ENCODE measurements at regions not wholly inside any gene's neighbourhood (a gene's known extent, or its start where the extent isn't known, plus 50 kb on each side); places are given as distances from the start of the nearest gene placed in this dataset.

DNA sequence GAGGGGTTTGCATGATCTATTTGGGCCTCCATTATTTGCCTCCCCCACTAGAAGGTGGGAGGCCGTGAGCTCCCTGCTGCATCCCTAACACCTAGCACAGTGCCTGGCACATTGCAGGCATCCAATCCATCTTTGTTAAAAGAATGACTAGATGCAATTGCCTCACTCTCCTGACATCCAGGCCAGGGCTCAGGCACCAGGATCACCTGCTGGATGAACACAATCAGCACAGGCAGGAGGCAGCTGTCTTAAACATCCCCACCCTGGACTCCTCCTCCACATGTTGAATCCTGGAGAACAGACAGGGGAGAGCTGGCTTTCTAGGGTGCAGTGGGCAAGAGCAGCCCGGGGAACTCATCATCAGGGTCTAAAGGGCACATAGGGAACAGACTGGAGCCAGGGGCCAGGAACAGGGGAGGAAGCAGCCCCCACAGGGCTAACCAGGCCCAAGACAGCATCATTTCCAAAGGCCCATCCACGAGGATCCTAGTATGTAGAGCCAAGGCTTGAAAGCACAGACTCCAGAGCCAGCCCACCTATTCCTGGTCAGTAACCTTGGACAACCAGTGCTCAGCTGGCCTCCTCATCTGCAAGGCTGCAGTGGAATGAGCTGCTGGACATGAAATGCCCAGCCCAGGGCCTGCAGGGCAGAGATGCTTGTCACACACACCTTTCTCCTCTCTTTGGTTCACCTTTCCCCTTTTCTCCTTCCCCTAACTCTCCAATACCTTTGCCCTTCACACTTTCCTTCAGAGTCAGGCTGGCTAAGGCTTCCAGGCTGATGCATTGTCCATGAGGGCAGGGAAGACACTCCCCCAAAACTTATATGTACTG, 254.4 kb upstream of the TLE3 start:
- POLR2A ChIA-PET, result no interaction called here

DNA sequence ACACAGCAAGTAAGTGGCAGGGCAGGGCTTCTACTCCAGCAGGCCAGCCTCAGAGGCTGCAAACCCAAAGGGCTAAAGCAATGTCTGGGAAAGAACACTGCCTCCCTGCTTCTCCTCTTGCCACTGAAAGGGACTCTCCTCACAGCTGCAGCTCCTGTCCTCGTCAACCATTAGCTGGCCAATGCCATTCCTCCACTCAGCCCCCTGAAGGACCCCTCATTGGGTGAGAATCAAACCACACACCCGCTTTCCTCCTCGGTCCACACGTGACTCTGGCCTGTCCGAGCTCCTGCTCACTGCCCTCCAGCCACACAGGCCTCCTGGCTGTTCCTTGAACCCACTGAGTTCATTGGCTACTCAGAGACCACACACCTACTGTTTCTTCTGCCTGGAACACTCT, 253.7 kb upstream of the TLE3 start:
- TF ChIP-seq, protein P1, sequence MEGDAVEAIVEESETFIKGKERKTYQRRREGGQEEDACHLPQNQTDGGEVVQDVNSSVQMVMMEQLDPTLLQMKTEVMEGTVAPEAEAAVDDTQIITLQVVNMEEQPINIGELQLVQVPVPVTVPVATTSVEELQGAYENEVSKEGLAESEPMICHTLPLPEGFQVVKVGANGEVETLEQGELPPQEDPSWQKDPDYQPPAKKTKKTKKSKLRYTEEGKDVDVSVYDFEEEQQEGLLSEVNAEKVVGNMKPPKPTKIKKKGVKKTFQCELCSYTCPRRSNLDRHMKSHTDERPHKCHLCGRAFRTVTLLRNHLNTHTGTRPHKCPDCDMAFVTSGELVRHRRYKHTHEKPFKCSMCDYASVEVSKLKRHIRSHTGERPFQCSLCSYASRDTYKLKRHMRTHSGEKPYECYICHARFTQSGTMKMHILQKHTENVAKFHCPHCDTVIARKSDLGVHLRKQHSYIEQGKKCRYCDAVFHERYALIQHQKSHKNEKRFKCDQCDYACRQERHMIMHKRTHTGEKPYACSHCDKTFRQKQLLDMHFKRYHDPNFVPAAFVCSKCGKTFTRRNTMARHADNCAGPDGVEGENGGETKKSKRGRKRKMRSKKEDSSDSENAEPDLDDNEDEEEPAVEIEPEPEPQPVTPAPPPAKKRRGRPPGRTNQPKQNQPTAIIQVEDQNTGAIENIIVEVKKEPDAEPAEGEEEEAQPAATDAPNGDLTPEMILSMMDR (IDR thresholded peaks at IDR 0.05; ENCODE audit: control extremely low read depth, extremely low read depth, low read depth, missing control alignments), result no peak
- ChIA-PET POLR2A (interaction anchor here (0.6 kb wide), 1 partner anchor 195 kb away, joined by 3 read pairs; no protein-coding TSS in a partner anchor), CTCF (no interaction called here)
- no peak for DNase-seq (ENCODE audit: extremely low spot score)

More for the DNA sequence above, 254.4 kb upstream of the TLE3 start:
- no peak for DNase-seq (ENCODE audit: extremely low spot score)
- TF ChIP-seq, protein P1 (IDR thresholded peaks at IDR 0.05; ENCODE audit: control extremely low read depth, extremely low read depth, low read depth, missing control alignments), result no peak
- CTCF ChIA-PET, result no interaction called here

DNA sequence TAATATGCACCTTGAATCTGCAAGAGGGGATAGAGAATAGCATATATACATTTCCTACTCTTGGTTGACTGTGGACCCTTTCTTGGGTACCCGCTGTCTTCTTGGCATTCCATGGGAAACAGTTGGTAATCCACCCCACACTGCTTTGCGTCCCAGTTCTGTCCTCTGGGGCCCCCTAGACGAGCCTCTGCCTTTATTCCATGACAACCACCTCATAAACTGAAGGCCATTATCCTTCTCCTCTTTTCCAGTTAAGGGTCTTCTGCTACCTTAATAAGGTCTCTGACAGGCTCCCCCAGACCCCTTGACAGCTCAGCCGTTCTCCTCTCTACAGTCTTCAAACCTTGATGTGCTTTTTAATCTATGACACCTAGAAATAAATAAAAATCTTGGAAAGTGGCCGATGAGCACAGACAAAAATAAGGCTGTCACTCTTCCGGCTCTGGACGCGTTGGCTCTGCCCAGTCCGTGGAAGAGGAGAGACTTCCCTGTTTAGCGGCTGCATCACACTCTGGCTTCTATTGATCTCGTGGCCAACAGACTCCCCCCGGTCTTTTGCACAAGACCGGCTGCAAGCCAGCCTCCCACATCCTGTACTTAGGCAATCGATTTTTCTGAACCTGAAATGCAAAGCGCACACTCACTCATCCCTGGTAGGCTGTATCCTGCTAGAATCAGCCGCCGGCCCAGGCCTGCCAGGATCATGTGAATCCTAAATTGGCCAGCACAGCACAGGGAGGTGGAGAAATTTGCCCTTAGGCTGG, 251.0 kb upstream of the TLE3 start:
- POLR2A ChIA-PET, result no interaction called here
- DNase-seq (ENCODE audit: extremely low spot score), result no peak
- CTCF ChIA-PET, result no interaction called here
- TF ChIP-seq, protein P1 (IDR thresholded peaks at IDR 0.05; ENCODE audit: control extremely low read depth, extremely low read depth, low read depth, missing control alignments), result no peak

DNA sequence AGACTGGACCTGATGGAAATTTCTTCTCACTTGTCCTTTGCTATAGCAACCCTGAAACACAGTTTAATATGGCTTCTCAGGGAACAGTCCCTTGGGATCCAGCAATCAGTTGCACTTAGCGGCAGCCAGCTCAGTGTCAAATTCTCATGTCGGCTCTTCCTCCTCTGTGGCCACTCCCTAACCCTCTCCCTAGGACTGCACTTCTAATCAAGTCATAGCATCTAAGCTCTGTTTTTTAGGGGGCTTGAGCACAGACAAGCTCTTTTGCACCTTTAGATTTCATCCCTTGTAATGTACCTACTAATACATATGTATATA, 250.5 kb upstream of the TLE3 start:
- TF ChIP-seq, protein P1 (IDR thresholded peaks at IDR 0.05; ENCODE audit: control extremely low read depth, extremely low read depth, low read depth, missing control alignments), result no peak
- POLR2A ChIA-PET, result no interaction called here
- CTCF ChIA-PET, result no interaction called here

DNA sequence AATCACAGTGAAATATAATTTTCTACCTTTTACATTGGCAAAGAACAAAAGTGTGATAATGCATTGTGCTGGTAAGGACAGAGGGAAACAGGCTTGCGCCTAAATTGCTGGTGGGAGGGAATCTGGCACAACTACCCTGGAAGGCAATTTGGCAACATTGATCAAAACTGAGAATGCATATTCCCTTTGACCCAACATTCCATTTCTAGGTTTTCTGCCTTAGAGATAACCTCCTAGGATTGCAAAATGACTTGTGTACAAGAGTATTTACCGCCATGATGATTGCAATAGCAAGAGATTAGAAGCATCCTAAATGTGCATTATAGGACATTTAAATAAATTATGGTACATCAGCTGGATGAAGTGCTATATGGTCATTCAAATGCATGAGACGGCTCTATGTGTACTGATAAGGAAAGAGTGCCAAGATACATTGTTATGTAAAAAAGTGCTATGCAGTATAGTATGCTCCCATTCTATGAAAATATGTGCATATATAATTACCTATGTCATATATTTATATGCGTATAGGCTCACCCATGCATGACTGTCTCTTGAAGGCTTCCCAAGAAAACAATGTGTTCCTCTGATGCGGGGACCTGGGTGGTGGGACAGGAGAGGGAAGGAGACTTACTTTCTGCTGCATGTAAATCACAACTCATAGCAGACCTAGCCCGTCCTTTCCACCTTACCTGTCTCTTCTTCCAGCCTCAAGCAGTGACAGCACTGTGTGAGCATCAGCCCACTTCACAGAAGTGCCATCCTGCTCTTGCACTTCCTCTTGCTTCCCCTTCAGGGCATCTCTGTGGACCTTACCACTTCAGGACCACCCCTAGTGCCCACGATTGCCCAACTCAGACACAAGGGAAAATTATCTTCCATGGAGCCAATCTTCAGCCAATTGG, 249.9 kb upstream of the TLE3 start:
- POLR2A ChIA-PET, result no interaction called here
- DNase-seq (ENCODE audit: extremely low spot score), result no peak
- TF ChIP-seq, protein P1 (IDR thresholded peaks at IDR 0.05; ENCODE audit: control extremely low read depth, extremely low read depth, low read depth, missing control alignments), result no peak
- CTCF ChIA-PET, result no interaction called here

More for the DNA sequence above, 250.5 kb upstream of the TLE3 start:
- no peak for DNase-seq (ENCODE audit: extremely low spot score)

Measured in GM10248 (cell line).